Fibroblast of skin of scalp (primary cell): ENCODE measurements at regions not wholly inside any gene's neighbourhood (a gene's known extent, or its start where the extent isn't known, plus 50 kb on each side); places are given as distances from the start of the nearest gene placed in this dataset.
A peak's percentile ranks its signal among the peaks of the same experiment; 100 is the strongest.
"Not testable (repeated sequence)": the region's sequence is repeated elsewhere in the genome, so short reads cannot be mapped to it uniquely, and the experiment has no call there.

Experiments used
- DNase-seq: peaks from one replicate; pipeline ENCODE4 v3.0.0-alpha.2; 2013

DNA sequence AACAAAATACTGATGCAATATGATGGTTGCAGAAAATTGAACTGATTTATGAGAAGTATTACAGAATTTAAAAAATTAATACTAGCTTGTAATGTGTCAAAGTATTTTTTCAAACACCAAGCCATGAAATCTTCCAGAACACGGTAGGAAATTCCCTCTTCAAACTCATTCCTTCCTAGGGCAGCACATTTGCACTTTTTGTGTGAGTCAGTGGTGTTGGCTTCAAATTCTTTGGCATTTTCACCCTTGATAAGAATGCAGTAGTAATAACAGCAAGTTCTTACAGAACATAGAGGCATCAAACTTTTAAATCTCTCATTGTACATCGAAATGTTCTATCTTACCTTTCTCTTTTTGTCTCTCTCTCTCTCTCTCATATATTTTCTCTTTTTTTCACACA is 191.8 kb downstream of the CGGBP1 start:
- DNase-seq = peak; percentile 3

DNA sequence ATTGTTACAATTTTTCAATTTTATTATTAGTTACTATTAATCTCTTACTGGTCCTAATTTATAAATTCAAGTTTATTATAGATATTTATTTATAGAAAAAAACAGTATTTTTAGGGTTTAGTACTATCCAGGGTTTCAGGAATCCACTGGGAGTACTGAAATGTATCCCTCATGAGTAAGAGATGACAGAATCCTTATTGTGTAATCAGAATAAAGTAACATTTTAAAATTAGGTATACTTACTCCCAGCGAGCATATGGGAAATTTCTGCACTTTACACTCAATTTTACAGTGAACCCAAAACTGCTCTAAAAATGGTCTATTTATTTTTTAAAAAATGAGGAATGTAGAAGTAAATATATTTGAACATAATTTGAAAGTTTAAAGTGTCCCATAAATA is 202.7 kb downstream of the CGGBP1 start:
- peak; percentile 3 for DNase-seq

DNA sequence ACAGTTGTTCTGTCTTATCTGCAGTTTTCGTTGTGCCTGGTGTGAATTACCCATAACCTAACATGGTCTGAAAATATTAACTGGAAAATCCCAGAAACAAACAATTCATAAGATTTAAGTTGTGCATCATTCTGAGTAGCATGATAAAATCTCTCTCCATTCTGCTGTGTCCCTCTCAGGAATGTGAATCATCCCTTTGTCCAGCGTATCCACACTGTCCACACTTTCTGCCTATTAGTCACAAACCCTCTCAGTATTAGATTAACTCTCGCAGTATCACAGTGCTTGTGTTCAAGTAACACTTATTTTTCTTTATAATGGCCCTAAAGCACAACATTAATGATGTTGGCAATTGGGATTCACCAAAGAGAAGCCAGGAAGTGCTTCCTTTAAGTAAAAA is 203.2 kb downstream of the CGGBP1 start:
- peak; percentile 48 for DNase-seq

DNA sequence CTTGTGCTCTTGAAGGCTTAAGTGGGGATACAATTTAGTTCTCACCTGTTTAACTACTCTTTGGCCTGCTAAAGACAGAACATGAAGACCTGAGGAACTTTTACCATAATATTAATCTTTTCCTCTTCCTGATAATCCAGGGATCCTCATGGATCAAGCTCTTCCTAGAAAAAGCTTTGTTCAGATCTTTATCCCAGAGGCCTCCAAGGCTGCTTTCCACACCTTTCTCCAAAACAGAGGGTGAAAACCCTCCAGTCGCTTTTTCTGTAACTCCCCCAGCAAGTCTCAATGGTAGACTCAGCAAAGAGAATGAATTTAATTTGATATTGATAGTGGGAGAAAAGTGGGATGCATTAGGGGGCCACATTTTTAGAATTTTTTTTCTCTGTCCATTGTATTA is 203.6 kb downstream of the CGGBP1 start:
- DNase-seq = no peak

DNA sequence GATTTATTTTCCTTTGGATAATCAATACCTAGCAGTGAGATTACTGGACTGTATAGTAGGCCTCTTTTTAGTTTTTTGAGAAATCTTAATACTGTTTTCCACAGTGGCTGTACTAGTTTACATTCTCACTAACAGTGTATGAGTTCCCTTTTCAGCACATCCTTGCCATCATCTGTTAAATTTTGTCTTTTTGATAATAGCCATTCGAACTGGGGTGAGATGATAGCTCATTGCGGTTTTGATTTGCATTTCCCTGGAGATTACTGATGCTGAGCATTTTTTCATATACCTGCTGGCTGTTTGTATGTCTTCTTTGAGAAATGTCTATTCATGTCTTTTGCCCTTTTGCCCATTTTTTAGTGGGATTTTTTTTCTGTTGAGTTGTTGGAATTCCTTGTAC is 210.8 kb downstream of the CGGBP1 start:
- DNase-seq = no peak

DNA sequence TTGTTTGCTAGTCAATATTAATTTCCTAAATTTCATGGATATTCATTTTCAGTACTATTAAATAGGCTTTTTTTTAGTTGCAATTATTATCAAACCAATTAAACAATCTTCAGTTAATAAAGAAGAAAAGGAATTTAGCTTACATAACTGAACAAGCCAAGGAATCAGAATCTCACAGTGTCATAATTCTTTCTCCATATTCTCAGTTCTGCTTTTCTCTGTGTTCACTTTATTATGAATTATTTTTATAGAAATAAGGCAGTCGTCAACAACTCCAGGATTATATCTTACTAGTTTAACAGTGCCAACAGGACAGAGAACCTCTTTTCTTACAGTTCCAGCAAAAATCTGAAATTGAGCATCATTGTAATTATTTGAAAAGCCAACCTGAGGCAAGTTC is 221.7 kb downstream of the CGGBP1 start:
- DNase-seq = no peak

DNA sequence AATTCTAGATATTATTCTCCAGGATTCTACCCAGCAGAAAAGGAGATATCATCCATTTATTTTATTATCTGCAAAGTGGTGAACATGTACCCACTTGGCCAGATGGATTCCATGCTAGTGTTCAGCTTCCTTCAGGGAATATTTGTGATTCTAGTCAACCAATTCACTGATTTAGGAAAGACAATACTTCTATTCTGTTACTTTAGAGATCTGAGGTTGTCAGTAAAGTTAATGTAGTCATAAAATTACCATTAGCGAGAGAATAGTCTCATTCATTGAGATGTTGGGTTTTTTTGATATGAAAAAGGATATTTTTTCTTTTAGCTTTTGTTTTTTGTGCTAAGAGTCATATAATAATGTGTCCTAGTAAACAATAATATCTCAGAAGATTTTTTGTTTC is 222.8 kb downstream of the CGGBP1 start:
- DNase-seq = no peak

DNA sequence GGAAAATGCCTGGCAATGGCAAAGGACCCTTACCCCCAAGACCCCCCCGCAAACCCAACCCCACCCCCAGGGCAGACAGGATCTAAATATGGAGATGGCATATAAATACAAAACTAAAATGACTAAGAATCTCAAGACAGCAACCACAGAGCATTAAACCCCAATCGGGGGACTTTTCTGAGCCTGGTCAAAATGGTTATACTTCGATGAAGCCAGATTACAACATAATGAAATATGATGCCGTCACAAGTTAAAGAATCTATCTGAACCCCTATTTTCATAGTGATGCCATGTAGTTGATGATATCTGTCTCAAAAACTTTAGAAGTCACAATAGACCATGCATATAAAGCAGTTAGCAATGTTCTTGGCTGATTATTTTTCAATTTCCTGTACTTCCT is 223.6 kb downstream of the CGGBP1 start:
- no peak for DNase-seq

DNA sequence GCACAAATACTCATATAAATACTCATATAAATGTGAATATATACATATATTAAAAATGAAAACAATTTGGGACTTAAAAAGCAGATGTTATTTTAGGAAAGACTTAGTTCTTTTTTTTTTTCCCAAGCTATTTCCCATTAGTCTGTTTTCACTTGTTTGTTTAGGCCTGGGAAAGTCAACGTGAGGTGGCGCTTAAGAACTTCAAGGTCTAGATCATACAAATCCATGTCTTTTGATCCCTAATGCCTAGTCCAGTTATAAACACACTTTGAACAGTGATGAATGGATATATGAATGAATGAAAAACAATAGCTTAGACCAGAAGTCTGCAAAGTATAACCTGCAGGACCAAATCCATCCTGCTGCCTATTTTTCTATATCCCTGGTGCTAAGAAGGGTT is 224.5 kb downstream of the CGGBP1 start:
- DNase-seq = no peak

DNA sequence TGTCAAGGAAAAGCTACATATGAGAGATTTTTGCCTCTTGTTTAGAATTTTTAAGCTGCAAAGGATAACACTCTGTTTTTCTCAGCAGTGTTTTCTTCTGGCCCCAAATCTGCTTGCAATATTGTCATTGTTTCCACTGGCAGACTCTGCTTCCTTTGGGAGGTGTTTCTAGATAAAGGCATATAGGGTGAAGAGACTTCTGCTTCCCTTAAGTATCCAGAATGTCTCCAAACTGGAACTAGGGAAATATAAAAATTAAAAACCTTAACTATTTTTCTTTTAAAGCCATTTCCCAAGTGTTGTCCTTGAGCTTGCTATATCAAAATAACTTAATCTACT is 225.8 kb downstream of the CGGBP1 start:
- DNase-seq = no peak

DNA sequence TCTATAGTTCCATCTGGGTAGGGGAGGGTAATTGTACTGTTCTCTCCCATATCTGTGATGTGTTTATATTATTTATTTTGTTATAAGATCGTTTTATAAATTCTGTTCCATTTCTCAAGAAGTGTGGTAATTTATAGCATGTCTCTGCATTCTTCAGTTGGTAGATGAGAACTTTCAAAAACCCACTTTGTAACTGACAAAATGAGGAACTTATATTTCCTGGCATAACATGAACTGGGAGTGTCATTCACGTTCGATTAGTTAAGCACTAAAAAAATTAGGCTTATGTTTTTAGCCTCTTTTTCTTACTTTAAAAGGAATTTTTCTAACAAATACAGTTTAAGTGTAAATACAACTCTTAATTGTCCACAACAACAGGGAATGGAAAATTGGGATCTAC is 230.8 kb downstream of the CGGBP1 start:
- no peak for DNase-seq

DNA sequence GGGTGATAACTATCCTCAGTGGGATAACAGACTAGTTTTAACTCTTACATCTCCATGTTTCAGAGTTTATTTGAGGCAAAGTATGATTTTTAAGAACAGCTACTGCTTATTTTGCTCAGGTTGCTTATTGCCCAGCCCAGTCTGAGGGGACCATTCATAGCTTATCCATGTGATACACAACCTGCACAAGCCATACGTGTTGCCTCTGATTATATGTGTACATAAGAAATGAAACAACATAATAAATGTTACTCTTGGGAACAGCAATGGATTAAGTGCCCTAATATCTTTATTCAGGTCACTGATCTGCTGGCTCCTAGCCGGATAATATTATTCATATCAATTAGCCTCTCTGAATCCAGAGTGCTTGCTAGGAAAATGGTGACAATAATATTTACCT is 236.2 kb downstream of the CGGBP1 start:
- no peak for DNase-seq

DNA sequence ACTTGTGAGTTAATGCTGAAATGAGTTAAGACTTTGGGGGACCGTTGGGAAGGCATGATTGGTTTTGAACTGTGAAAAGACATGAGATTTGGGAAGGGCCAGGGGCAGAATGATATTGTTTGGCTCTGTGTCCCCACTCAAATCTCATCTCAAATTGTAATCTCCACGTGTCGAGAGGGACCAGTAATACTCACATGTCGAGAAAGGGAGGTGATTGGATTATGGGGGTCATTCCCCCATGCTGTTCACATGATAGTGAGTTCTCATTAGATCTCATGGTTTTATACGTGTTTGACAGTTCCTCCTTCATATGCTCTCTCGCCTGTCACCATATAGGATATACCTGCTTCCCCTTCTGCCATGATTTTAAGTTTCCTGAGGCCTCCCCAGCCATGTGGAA is 245.3 kb downstream of the CGGBP1 start:
- DNase-seq = not testable (repeated sequence)

DNA sequence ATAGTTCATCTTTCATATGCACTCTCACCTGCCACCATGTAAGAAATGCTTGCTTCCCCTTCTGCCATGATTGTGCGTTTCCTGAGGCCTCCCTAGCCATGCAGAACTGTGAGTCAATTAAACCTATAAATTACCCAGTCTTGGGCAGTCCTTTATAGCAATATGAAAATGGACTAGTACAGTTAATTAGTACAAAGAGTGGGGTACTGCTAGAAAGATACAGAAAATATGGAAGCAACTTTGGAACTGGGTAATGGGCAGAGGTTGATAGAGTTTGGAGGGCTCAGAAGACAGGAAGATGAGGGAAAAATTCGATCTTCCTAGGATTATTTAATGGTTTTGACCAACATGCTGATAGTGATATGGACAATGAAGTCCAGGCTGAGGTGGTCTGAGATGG is 246.9 kb downstream of the CGGBP1 start:
- no peak for DNase-seq

DNA sequence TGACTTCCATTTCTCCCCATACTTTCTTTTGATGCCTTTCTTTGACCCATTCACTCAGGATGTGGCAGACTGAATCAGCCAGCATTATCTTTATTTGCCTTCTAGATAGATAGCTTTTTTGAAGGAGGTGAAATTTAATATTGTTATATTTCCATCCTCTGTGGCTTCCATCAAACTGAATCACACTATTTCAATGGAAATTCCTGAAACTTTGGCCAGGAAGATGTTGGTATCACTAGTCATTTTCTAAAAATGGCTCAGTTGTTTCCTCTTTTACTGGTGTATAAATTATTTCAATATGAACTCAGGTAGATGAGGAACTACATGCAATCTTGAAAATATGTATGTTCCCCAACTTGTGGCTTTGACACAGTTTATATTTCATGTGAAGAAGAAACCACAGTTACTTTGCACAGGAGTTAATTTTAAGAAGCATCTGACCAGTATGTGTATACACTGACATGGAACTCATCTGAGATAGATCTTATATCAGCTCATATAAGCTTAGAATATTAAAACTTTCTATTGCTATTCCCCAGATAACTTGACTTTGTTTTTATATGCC is 248.3 kb downstream of the CGGBP1 start:
- peak; percentile 3 for DNase-seq

DNA sequence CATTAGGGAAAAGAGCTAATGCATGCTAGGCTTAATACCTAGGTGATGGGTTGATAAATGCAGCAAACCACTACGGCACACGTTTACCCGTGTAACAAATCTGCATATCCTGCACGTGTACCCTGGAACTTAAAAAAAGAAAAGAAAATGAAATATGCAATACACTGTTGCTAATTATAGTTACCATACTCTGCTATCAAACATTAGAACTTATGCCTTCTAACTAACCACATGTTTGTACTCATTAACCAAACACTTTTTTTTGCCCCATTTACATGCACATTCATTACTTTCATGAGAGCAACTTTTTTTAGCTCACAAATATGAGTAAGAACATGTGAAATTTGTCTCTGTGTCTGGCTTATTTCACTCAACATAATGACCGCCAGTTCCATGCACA is 253.1 kb downstream of the CGGBP1 start:
- no peak for DNase-seq

DNA sequence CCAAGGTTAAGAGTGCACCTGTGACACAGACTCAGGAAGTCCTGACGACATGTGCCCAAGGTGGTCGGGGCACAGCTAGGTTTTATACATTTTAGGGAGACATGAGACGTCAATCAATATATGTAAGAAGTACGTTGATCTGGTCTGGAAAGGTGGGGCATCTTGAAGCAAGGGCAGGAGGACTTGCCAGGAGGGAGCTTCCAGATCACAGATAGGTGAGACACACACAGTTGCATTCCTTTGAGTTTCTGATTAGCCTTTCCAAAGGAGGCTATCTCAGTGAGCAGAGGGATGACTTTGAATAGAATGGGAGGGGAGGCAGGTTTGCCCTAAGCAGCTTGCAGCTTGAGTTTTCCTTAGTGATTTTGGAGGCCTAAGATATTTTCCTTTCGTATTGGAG is 257.4 kb downstream of the CGGBP1 start:
- DNase-seq = no peak

DNA sequence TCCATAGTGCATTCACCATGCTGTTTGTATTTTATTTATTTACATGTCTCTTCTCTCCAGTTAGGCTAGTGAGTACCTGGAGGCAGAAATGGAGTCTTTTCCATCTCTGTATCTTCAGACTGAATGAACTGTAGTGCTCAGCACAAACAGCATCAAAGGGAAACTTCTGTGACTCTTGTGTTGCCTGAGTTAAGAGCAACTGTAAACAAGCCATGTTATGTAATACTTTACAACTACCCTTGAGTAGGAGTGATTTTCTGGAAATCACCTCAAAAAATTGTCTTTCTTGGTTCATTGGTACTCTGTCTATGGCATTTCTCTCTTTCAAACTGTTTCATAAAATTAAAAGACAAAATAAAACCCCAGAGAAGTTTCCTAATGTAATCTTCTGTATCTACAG is 258.3 kb downstream of the CGGBP1 start:
- no peak for DNase-seq

DNA sequence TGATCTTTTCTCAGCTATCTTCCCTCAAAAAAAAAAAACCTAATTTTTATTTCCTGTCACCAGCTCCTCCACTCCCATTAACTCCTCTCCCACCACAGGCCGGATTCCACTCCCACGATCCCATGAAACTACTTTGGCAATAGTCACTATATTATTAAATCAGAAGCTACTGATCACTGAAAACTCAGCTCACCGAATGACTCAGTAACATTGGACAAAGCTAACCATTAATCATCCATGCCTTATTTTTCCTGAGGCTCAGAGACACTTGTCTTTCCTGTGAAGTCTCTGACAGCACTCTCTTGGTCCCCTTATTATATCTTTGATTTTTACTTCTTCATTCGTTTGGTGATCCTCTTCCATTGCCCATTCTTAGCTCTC is 260.2 kb downstream of the CGGBP1 start:
- DNase-seq = no peak

DNA sequence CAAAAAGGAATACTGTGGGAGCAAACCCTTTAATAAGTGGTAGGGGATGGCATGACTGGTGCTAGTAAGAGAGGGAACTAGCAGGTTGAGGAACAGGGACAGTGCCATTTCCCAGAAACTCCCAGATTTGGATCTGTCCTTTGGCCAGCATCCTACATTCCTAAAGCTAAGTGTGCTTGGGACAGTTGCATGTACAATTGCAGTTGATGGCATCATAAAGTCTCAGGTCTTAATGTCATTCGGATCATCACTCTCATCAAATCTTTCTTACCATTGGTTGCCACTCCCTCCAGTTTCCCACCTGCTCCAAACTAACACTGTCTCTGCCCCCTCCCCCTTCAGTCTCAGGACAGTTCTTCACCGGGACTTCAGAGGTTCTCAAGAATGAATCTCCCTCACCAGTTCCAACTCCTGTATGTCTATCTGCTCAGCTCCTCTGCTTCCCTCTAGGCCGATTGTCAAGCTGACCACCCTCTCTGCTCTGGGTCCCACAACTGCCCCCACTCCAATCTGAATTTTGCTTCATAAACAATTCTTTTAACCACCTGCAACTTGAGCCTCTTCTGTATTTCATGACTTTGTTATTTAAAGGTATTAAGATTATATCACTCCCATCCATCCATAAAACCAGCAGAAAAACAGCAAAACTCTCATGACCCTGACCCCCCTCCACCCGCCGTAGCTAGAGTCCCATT is 260.8 kb downstream of the CGGBP1 start:
- DNase-seq = no peak

DNA sequence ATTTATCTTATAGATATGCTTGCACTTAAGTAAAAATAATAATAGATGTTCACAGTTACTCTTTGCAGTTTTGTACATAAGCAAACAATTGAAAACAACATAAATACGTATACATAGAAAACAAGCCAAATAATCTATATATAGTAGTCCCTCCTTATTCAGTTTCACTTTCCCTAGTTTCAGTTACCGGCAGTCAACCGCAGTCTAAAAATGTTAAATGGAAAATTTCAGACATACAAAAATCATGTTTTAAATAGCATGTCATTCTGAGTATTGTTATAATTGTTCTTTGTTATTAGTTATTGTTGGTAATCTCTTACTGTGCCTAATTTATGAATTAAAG is 262.0 kb downstream of the CGGBP1 start:
- DNase-seq = no peak

DNA sequence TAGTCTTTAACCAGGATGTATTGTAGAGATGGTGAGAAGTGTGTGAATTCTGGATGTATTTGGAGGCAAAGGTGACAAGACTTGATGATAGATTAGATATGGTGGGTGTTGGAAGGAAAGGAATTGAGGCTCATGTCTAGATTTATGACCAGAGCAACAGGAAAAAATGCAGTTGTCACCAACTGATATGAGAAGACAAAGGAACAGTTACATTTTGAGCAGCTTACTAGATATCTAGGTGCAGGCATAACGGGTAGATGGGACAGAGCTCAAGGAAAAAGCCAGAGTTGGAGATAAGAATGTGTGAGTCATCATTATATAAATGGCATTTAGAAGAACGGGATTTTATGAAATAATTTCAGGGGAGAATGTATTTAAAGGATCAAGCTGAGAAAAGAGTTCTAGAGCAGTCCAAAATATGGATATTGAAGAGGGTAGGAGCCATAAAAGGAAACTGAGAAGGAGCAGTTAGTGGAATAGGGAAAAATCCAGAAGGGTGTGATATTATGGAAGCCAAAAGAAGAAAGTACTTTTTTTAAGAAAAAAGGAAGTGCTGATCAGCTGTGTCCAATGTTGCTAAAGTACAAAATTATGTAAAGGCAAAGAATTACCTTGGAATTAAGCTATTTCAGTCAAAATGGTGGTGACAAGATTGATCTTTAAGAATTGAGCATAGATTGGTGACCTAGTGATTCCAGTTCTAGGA is 262.5 kb downstream of the CGGBP1 start:
- no peak for DNase-seq

DNA sequence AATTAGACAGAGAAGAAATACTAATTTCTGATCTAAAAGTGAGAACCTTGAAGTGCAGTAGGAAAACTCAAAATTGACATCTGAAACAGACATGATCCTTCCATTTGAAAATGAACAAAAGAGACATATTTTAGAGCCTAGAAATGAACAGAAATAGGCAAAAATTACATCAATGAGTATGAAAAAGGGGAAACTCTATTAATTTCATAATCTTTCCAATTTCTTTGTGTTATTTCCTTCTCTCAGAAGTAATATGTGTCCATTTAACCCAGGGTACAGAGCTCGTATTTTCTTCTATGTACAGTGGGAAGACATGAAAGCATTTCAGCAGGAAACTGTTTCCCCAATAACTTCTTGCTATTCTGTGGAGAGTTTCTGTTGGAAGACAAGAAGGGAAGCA is 263.1 kb downstream of the CGGBP1 start:
- DNase-seq = no peak

DNA sequence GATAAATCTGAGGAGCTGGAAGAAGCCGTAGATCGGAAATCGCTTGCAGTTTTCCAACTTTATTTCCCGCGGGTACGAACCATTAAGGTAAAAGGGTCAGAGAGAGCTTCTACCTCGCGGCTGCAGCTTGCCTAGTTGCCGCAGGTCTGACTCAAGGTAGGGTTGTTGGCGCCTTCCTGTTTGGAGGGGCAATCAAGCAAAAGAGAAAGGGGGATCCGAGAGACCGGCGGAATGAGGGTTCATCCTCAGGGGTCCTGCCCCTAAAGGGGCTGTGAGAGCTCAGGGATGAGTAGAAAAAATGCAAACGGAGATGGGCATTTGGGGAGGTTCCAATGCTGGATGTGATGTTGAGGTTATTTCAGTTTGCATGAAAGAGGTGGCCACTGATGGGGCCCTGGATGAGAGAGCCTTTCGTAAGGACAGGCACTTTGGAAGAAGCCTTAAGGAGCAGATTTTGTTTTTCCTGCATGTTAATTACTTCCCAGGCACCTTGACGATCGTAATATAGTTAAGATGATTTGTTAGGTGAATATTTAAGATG is 265.4 kb downstream of the CGGBP1 start:
- no peak for DNase-seq
